Gastroesophageal sphincter (tissue), 3 donors: ENCODE measurements at regions not wholly inside any gene's neighbourhood (a gene's known extent, or its start where the extent isn't known, plus 50 kb on each side); places are given as distances from the start of the nearest gene placed in this dataset.

Experiments used
- EP300 ChIP-seq: sonication (generic); formaldehyde crosslinking; IDR thresholded peaks from one replicate; pipeline ENCODE4 v1.6.1; 2017; ENCODE audit warnings: antibody characterized with exemption, mild to moderate bottlenecking
- TF ChIP-seq, protein P1 (sequence below), 4 experiments: fragments of 200-600 bp in 2 of 4; fragments of 450-650 bp in 2 of 4; sonication (generic) in 1 of 4; IDR thresholded peaks; one replicate each; pipeline ENCODE4 v1.5.1; 2017 to 2019; ENCODE audit warnings: antibody characterized with exemption in 4 of 4, mild to moderate bottlenecking in 2 of 4, moderate library complexity in 2 of 4

DNA sequence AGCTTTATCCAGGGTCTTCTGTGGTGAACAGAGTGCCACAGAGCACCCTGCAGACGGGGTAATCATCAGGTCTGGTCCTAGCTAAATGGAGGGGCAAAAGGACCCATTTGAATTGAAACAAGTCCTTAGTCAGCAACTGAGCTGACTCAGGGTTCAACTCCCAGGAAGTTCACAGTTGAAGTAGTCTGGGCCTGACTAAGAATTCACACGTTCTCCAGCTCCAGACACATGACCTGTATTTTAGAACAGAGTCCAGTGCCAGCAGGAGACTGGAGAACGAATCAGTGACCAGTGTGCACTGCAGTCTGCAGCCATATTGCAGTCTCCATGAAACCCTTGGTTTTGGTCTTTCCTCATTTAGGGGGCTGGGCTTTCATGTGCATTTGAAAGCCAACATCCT, 85.2 kb downstream of the ELOVL4 start:
- no peak for TF ChIP-seq EP300
- TF ChIP-seq, protein P1, sequence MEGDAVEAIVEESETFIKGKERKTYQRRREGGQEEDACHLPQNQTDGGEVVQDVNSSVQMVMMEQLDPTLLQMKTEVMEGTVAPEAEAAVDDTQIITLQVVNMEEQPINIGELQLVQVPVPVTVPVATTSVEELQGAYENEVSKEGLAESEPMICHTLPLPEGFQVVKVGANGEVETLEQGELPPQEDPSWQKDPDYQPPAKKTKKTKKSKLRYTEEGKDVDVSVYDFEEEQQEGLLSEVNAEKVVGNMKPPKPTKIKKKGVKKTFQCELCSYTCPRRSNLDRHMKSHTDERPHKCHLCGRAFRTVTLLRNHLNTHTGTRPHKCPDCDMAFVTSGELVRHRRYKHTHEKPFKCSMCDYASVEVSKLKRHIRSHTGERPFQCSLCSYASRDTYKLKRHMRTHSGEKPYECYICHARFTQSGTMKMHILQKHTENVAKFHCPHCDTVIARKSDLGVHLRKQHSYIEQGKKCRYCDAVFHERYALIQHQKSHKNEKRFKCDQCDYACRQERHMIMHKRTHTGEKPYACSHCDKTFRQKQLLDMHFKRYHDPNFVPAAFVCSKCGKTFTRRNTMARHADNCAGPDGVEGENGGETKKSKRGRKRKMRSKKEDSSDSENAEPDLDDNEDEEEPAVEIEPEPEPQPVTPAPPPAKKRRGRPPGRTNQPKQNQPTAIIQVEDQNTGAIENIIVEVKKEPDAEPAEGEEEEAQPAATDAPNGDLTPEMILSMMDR (IDR thresholded peaks at IDR 0.05), result no peak
